Stimulated activated CD8-positive, alpha-beta memory T cell treated with anti-CD3 and anti-CD28 coated beads, Interleukin-7, amount 100 ng/mL, for 1 hour (primary cell): ENCODE measurements at regions not wholly inside any gene's neighbourhood (a gene's known extent, or its start where the extent isn't known, plus 50 kb on each side); places are given as distances from the start of the nearest gene placed in this dataset.
"Not testable (repeated sequence)": the region's sequence is repeated elsewhere in the genome, so short reads cannot be mapped to it uniquely, and the experiment has no call there.

ENCODE experiments used
- DNase-seq, 2 donors: peaks; one replicate each; pipeline ENCODE4 v3.0.0-alpha.2; 2020; ENCODE audit warnings: low read depth in 2 of 2

- no peak for DNase-seq
Measured at GRCh38 chr2:146413086-146413610, 1431.7 kb upstream of the ACVR2A start.

GRCh38 chr2:146412625-146413024, 1432.2 kb upstream of the ACVR2A start:
- DNase-seq: no peak

GRCh38 chr2:146405402-146406309, 1439.2 kb upstream of the ACVR2A start:
- DNase-seq: not testable (repeated sequence)

GRCh38 chr2:146403546-146404160, 1441.2 kb upstream of the ACVR2A start:
- DNase-seq: not testable (repeated sequence)

- DNase-seq: no peak
Measured at GRCh38 chr2:146392631-146393030, 1452.2 kb upstream of the ACVR2A start.

- DNase-seq: no peak
Measured at GRCh38 chr2:146392186-146392585, 1452.6 kb upstream of the ACVR2A start.

- DNase-seq: no peak
Measured at GRCh38 chr2:146388757-146389156, 1456.1 kb upstream of the ACVR2A start.

- no peak for DNase-seq
Measured at GRCh38 chr2:146386096-146386495, 1458.7 kb upstream of the ACVR2A start.

- no peak for DNase-seq
Measured at GRCh38 chr2:146385031-146385430, 1459.8 kb upstream of the ACVR2A start.

- DNase-seq: no peak
Measured at GRCh38 chr2:146376511-146377064, 1468.2 kb upstream of the ACVR2A start.

GRCh38 chr2:146374505-146374904, 1470.3 kb upstream of the ACVR2A start:
- no peak for DNase-seq

GRCh38 chr2:146371364-146371763, 1473.5 kb upstream of the ACVR2A start:
- not testable (repeated sequence) for DNase-seq

- no peak for DNase-seq
Measured at GRCh38 chr2:146370826-146371225, 1474.0 kb upstream of the ACVR2A start.

GRCh38 chr2:146366276-146366675, 1478.6 kb upstream of the ACVR2A start:
- no peak for DNase-seq

- no peak for DNase-seq
Measured at GRCh38 chr2:146365041-146365440, 1479.8 kb upstream of the ACVR2A start.

- DNase-seq: no peak
Measured at GRCh38 chr2:146363731-146364130, 1481.1 kb upstream of the ACVR2A start.

- no peak for DNase-seq
Measured at GRCh38 chr2:146351689-146352088, 1493.1 kb upstream of the ACVR2A start.

GRCh38 chr2:146349334-146349733, 1495.5 kb upstream of the ACVR2A start:
- DNase-seq: no peak

- no peak for DNase-seq
Measured at GRCh38 chr2:146324951-146325350, 1519.9 kb upstream of the ACVR2A start.

GRCh38 chr2:146323564-146323963, 1521.3 kb upstream of the ACVR2A start:
- DNase-seq: no peak

GRCh38 chr2:146321175-146321574, 1523.7 kb upstream of the ACVR2A start:
- no peak for DNase-seq

GRCh38 chr2:146317959-146318358, 1526.9 kb upstream of the ACVR2A start:
- no peak for DNase-seq

GRCh38 chr2:146312899-146313298, 1531.9 kb upstream of the ACVR2A start:
- no peak for DNase-seq
